Tibial nerve (tissue), 4 donors: ENCODE measurements at regions not wholly inside any gene's neighbourhood (a gene's known extent, or its start where the extent isn't known, plus 50 kb on each side); places are given as distances from the start of the nearest gene placed in this dataset.

Source experiments
- DNase-seq, 2 donors: peaks; one replicate each; pipeline ENCODE4 v3.0.0-alpha.2; 2019; ENCODE audit warnings: low spot score in 2 of 2
- H3K27ac ChIP-seq, 4 donors: fragments of 200-600 bp; sonication (generic) in 3 of 4; one replicate each; pipeline ENCODE4 v1.5.1; 2017 to 2019; ENCODE audit warnings: mild to moderate bottlenecking in 1 of 4
- H3K27me3 ChIP-seq, 2 donors: fragments of 200-600 bp; sonication (generic) in 1 of 2; one replicate each; pipeline versions ENCODE4 v1.5.1 to v1.6.0; 2017 to 2019
- H3K36me3 ChIP-seq, 3 donors: fragments of 200-600 bp; sonication (generic); one replicate each; pipeline ENCODE4 v1.5.1; 2018 to 2019
- H3K4me1 ChIP-seq, 4 donors: fragments of 200-600 bp; sonication (generic) in 3 of 4; one replicate each; pipeline ENCODE4 v1.5.1; 2017 to 2019
- H3K4me3 ChIP-seq, 4 donors: fragments of 200-600 bp; sonication (generic) in 3 of 4; one replicate each; pipeline ENCODE4 v1.5.1; 2017 to 2019; ENCODE audit warnings: mild to moderate bottlenecking in 1 of 4, moderate library complexity in 1 of 4
- H3K9me3 ChIP-seq, 4 donors: fragments of 200-600 bp; sonication (generic) in 3 of 4; one replicate each; pipeline ENCODE4 v1.5.1; 2017 to 2019
- EP300 ChIP-seq, 2 donors: sonication (generic); formaldehyde crosslinking; IDR thresholded peaks; one replicate each; pipeline ENCODE4 v1.6.1; 2017; ENCODE audit warnings: antibody characterized with exemption in 2 of 2, mild to moderate bottlenecking in 1 of 2
- POLR2A ChIP-seq, 2 donors: fragments of 450-650 bp; IDR thresholded peaks; one replicate each; pipeline ENCODE4 v1.6.1; 2017; ENCODE audit warnings: antibody characterized with exemption in 2 of 2, mild to moderate bottlenecking in 2 of 2, moderate library complexity in 2 of 2
- WGBS, 2 donors: methylation state at CpG; one replicate each; pipeline ENCODE4 v1.1.5; 2018; 5-methylcytosine and 5-hydroxymethylcytosine counted together
- TF ChIP-seq, protein P1 (sequence below), 5 experiments: fragments of 200-600 bp in 3 of 5; fragments of 450-650 bp in 2 of 5; sonication (generic) in 3 of 5; IDR thresholded peaks; one replicate each; pipeline ENCODE4 v1.5.1; 2016 to 2019; ENCODE audit warnings: antibody characterized with exemption in 5 of 5, mild to moderate bottlenecking in 3 of 5, moderate library complexity in 2 of 5

DNA sequence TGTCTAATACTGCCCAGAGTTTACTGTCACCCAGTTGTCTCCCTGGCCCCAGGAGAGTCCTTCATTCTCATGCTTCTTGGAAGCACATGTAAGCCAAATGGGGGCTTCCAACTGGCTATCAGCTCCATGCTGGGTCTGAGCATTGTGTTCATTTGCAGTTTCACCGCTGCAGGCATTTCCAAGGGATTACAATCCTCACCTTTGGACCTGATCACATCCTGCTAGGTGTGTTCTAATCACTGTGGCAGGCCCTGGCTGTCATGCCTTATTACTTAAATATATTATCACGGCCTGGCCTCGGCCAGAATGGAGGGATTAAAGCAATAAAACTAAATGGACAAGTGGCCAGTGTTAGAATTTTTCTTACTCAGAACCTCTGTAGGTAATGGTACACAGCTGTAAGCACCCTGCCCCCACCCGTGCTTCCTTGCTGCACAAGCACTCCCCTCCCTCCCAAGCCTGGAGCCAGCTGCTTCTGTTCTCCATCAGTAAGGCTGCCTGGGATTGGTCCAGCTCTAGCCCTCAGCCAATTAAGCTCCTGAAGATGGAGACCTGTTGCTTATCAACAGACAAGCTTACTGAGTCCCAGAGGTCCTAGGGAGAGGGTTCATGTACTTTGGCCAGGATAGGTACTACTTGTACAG is 175.9 kb upstream of the RBM19 start:
- peaks cover 0 to 6% (median 0%) of the 10 kb centered on the region in 4 donors for H3K9me3 ChIP-seq
- H3K36me3 ChIP-seq: no peaks in the 10 kb centered on the region
- H3K4me3 ChIP-seq: no peak overlapping the region
- no peaks in the 10 kb centered on the region for H3K27me3 ChIP-seq
- no peak for DNase-seq
- TF ChIP-seq EP300 (IDR thresholded peaks at IDR 0.05): no peak
- TF ChIP-seq, protein P1, sequence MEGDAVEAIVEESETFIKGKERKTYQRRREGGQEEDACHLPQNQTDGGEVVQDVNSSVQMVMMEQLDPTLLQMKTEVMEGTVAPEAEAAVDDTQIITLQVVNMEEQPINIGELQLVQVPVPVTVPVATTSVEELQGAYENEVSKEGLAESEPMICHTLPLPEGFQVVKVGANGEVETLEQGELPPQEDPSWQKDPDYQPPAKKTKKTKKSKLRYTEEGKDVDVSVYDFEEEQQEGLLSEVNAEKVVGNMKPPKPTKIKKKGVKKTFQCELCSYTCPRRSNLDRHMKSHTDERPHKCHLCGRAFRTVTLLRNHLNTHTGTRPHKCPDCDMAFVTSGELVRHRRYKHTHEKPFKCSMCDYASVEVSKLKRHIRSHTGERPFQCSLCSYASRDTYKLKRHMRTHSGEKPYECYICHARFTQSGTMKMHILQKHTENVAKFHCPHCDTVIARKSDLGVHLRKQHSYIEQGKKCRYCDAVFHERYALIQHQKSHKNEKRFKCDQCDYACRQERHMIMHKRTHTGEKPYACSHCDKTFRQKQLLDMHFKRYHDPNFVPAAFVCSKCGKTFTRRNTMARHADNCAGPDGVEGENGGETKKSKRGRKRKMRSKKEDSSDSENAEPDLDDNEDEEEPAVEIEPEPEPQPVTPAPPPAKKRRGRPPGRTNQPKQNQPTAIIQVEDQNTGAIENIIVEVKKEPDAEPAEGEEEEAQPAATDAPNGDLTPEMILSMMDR (IDR thresholded peaks at IDR 0.05): no peak
- no peak for TF ChIP-seq POLR2A (IDR thresholded peaks at IDR 0.05)
- no peak overlapping the region for H3K27ac ChIP-seq
- no peaks in the 10 kb centered on the region for H3K4me1 ChIP-seq
- WGBS, 2 donors: 30 to 44% methylated on average over 4 of the region's 4 CpGs

GRCh38 chr12:114140576-114140975 is 174.5 kb upstream of the RBM19 start:
- Histone ChIP-seq H3K27ac (no peak overlapping the region), H3K4me1 (no peaks in the 10 kb centered on the region), H3K4me3 (no peak overlapping the region), H3K36me3 (no peaks in the 10 kb centered on the region), H3K27me3 (no peaks in the 10 kb centered on the region), H3K9me3 (no peaks in the 10 kb centered on the region)
- no peak for DNase-seq
- TF ChIP-seq, protein P1 (IDR thresholded peaks at IDR 0.05): no peak
- TF ChIP-seq POLR2A (IDR thresholded peaks at IDR 0.05): no peak
- no peak for TF ChIP-seq EP300 (IDR thresholded peaks at IDR 0.05)

- no peaks in the 10 kb centered on the region for H3K4me1 ChIP-seq
- H3K27ac ChIP-seq: no peak overlapping the region
- no peaks in the 10 kb centered on the region for H3K36me3 ChIP-seq
- no peaks in the 10 kb centered on the region for H3K27me3 ChIP-seq
- 45 to 47% methylated on average over 3 of the region's 3 CpGs for WGBS, 2 donors
- H3K9me3 ChIP-seq: no peaks in the 10 kb centered on the region
- DNase-seq: no peak
- H3K4me3 ChIP-seq: no peak overlapping the region
- TF ChIP-seq EP300 (IDR thresholded peaks at IDR 0.05): no peak
- no peak for TF ChIP-seq POLR2A (IDR thresholded peaks at IDR 0.05)
- TF ChIP-seq, protein P1 (IDR thresholded peaks at IDR 0.05): no peak
These were observed 170.5 kb upstream of the RBM19 start for GRCh38 chr12:114136631-114137030.

DNA sequence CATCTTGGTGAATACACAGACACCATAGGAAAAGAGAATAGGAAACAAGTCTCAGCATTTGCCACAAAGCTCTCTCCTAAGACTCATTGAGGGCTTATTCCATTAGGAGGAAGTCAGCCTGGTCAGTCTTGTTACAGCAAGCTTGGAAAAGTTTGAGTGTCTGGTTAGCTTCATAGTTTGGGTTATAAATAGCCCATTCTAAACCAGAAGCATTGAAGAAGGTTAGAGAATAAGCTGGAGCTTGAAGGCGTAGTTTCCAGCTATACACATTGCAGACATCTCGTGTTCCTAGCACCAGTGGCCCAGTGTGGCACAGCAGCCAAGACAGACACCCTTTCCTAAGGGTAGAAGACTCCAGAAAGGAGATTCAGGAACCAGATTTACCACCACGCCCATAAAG is 168.8 kb upstream of the RBM19 start:
- Histone ChIP-seq H3K27ac (no peak overlapping the region), H3K36me3 (no peaks in the 10 kb centered on the region), H3K27me3 (no peaks in the 10 kb centered on the region), H3K9me3 (no peaks in the 10 kb centered on the region), H3K4me3 (no peak overlapping the region), H3K4me1 (no peaks in the 10 kb centered on the region)
- 72 to 79% methylated on average over 3 of the region's 3 CpGs for WGBS, 2 donors
- DNase-seq: no peak
- TF ChIP-seq EP300 (IDR thresholded peaks at IDR 0.05): no peak
- TF ChIP-seq, protein P1 (IDR thresholded peaks at IDR 0.05): no peak
- TF ChIP-seq POLR2A (IDR thresholded peaks at IDR 0.05): no peak

- 37 to 40% methylated on average over 2 of the region's 2 CpGs for WGBS, 2 donors
- no peak overlapping the region for H3K27ac ChIP-seq
- no peaks in the 10 kb centered on the region for H3K9me3 ChIP-seq
- TF ChIP-seq, protein P1 (IDR thresholded peaks at IDR 0.05): no peak
- TF ChIP-seq POLR2A (IDR thresholded peaks at IDR 0.05): no peak
- TF ChIP-seq EP300 (IDR thresholded peaks at IDR 0.05): no peak
- H3K27me3 ChIP-seq: no peaks in the 10 kb centered on the region
- H3K36me3 ChIP-seq: no peaks in the 10 kb centered on the region
- H3K4me3 ChIP-seq: no peak overlapping the region
- H3K4me1 ChIP-seq: no peaks in the 10 kb centered on the region
- no peak for DNase-seq
These were observed 165.7 kb upstream of the RBM19 start for GRCh38 chr12:114131824-114132223.
